ENCODE measurements at regions not wholly inside any gene's neighbourhood (a gene's known extent, or its start where the extent isn't known, plus 50 kb on each side); places are given as distances from the start of the nearest gene placed in this dataset.

GRCh38 chr7:145212050-145212449, 376.2 kb upstream of the TPK1 start:
- TF ChIP-seq, protein P1, sequence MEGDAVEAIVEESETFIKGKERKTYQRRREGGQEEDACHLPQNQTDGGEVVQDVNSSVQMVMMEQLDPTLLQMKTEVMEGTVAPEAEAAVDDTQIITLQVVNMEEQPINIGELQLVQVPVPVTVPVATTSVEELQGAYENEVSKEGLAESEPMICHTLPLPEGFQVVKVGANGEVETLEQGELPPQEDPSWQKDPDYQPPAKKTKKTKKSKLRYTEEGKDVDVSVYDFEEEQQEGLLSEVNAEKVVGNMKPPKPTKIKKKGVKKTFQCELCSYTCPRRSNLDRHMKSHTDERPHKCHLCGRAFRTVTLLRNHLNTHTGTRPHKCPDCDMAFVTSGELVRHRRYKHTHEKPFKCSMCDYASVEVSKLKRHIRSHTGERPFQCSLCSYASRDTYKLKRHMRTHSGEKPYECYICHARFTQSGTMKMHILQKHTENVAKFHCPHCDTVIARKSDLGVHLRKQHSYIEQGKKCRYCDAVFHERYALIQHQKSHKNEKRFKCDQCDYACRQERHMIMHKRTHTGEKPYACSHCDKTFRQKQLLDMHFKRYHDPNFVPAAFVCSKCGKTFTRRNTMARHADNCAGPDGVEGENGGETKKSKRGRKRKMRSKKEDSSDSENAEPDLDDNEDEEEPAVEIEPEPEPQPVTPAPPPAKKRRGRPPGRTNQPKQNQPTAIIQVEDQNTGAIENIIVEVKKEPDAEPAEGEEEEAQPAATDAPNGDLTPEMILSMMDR (IDR thresholded peaks at IDR 0.05), result no peak
- TF ChIP-seq EZH2 (IDR thresholded peaks at IDR 0.05; ENCODE audit: borderline replicate concordance, insufficient read depth, low read depth, low read length, poor library complexity, severe bottlenecking), result no peak
